HG02885 (cell line): ENCODE measurements at regions not wholly inside any gene's neighbourhood (a gene's known extent, or its start where the extent isn't known, plus 50 kb on each side); places are given as distances from the start of the nearest gene placed in this dataset.

ENCODE experiments used
- ATAC-seq: cut with Tn5 transposase; IDR thresholded peaks from one replicate; pipeline ENCODE4 v1.9.1; 2021; ENCODE audit warnings: mild to moderate bottlenecking; ENCODE audit not compliant: unreplicated experiment, poor library complexity

GRCh38 chr1:172751683-172752082, 92.8 kb downstream of the FASLG start:
- ATAC-seq: no peak

- ATAC-seq: no peak
Observed at GRCh38 chr1:172753964-172754363, 95.1 kb downstream of the FASLG start.

GRCh38 chr1:172754609-172755008, 95.7 kb downstream of the FASLG start:
- no peak for ATAC-seq

DNA sequence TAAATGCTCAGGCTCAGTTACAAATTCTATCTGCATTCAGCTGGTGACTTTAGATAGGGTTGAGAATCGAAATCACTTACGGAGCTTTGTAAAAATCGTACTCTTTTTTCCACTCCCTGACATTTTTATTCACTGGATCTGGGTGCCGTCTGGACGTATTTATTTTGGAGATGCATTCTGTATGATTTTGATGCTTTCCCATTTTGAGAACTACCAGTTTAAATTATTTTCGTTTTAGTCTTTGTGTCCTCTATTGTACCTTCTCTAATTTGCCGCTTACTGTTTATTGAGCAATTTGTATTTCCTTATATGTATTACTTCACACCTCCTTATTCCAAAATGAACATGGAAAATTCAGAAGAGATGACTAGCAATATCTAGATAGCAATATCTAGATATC, 96.2 kb downstream of the FASLG start:
- no peak for ATAC-seq

- ATAC-seq: no peak
Observed at GRCh38 chr1:172756024-172756423, 97.1 kb downstream of the FASLG start.

DNA sequence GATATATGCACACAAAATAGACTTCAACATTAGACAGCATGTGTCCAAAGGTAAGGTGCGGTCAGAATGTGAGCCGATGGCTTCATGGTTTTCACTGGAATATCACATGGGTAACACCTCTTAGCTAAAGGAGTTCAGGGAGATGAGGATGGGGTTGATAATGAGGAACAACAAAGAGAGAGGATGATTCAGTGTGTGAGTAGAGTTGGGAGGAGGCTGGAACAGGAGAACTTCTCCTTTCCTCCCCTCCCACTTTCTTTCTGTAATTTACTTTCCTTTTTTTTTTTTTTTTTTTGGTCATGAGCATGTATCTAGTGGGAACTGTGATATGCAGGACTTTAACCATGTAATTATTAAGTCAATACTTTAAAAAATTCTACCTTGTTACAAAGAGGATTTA, 99.4 kb downstream of the FASLG start:
- no peak for ATAC-seq

- ATAC-seq: no peak
Observed at GRCh38 chr1:172760121-172760520, 101.2 kb downstream of the FASLG start.

DNA sequence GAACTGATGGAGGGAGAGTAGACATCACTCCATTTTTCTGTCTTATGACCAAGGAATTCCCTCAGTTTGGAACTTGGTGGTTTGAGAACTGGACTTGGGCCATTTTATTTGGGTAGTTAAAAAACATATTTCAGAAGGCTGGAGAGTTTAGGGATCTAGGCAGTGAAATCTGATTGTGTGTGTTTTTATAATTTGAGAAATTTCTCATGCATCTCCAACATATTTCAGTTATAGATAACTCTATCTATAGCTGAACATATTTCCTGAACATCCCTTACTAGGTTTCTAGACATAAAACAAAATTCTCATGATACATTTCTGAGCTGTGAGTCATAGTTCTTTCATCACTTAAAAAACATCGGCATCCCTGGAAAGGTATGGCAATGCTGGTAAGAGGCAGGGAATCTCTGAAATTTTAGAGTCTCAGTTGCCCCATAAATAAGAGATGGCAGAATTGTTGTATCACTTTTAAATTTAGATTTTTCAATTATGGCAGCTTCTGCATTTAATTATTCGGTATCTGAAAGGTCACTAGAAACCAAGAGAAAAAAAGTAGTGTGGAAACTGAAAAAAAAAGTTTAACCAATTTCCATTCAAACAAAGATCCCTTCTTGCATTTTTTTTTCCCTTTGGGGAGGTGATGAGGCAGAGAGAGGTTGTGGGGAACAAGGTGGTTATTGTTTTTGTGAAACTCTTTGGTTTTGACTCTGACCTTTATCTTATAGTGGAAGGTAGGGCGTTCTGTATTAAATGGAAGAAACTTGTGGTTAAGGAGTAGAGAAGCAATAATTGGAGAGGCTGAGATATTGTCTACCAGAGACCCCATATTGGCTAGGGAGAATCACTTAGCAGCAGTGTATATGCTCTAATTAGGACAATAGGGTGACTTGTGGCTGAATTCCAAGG, 102.9 kb downstream of the FASLG start:
- no peak for ATAC-seq

DNA sequence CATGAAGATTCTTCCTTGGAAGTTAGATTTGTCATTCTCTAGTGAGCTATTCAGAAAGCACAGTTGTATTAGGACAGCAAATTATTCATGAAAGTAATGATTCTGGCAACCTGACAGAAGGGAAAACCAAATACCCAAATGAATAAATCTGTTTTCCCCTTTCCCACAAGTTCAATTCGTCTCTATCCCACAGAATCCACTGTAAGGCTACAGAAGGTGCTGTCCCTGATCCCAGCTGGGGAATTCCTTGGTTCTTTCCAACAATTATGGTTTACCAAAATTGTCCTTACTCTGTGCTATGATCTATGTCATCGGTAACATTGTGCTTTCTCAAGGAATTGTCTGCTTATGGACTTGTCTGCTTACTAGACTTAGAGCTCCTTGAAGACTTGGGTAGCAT, 104.2 kb downstream of the FASLG start:
- ATAC-seq: no peak

DNA sequence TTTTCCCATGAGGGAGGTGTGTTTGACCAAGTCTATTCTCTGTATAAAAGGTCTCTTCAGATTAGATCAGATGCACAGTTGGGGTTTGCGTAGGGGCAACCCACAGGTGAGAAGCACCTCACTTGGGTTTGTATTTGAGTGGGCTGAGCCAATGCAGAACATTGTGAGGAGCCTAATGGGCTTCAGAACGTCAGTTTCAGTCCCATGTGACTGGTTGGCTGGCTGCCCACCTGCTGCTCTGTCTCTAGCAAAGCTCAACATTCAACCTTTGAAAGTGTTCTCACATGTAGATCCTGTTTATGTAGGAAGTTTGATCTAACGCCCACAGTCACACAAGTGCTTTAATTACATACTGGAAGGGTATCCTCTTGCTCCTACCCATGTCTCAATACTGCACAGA, 105.5 kb downstream of the FASLG start:
- ATAC-seq: no peak

- ATAC-seq: no peak
Observed at GRCh38 chr1:172766462-172766861, 107.6 kb downstream of the FASLG start.

GRCh38 chr1:172770071-172770470, 111.2 kb downstream of the FASLG start:
- ATAC-seq: no peak

DNA sequence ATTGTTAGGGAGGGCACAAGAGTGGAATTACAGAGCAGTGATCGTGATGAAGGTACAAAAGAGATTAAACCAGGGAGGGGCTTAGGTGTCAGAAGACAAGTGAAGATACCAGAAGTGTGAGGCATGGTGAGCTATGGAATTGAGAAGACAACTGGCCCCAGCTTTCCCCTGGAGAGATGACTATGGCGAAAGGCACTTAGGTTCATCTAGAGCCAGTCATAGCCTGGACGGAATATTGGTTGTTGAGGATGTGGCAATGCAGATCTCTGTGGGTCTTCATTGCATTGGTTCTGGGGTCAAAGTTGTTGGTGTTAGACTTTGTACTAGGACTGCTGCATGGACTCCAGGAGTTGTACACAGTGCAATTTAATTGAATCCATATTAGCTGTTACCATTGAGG, 115.7 kb downstream of the FASLG start:
- no peak for ATAC-seq

DNA sequence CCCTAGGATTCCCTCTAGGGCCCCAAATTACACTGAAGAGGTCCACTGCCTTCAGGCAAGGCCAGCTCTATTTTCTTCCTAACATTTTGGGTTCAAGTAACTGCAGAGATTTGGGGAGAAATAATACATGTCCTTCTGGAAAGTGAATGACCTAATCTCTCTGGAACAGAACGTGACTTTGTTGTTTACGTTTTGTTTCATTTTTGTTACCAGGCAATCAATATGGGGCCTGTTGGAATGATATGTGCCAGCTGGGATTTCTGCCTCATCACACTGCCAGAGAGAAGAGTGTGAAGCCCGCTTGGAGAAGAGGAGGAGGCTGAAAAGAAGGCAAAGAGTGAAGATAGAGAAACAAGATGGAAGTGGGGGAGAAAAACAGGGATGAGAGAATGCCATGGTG, 116.7 kb downstream of the FASLG start:
- ATAC-seq: no peak

DNA sequence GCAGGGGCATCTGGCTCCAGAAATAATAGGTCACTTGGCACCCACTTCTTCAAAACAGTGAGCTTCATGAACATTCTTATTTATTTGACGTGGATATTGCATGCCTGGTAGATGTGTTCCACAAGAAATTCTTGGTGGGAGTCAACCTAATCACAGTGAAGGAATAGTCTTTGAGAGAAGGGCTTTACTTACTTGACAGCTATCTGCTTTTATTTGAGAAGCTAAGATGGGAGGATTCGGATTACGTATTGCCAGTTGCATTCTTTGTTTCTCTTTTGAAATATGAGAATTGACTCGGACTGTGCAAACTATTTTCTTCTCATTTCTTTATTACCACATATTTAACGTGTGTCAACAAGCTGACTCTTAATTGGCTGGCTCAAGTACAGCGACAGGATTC, 117.2 kb downstream of the FASLG start:
- ATAC-seq: no peak

DNA sequence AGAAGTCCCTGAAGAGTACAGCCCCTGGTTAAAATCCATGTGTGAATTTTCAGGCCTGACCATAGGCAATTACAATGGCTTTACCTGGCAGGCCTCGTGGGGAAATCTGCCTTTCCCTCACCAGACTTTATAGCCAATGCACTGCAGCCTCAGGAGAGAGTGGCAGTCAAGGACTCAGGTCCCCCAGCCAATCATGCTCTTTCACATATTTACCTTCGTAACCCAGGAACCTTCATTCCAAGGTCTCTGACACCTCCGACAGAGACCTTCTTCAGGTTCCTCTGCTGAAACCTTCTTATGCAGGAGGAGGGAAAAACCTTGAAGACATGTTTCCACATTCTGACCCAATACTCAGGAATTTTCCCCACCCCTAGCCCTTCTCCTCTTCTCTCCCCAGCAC, 118.9 kb downstream of the FASLG start:
- no peak for ATAC-seq

DNA sequence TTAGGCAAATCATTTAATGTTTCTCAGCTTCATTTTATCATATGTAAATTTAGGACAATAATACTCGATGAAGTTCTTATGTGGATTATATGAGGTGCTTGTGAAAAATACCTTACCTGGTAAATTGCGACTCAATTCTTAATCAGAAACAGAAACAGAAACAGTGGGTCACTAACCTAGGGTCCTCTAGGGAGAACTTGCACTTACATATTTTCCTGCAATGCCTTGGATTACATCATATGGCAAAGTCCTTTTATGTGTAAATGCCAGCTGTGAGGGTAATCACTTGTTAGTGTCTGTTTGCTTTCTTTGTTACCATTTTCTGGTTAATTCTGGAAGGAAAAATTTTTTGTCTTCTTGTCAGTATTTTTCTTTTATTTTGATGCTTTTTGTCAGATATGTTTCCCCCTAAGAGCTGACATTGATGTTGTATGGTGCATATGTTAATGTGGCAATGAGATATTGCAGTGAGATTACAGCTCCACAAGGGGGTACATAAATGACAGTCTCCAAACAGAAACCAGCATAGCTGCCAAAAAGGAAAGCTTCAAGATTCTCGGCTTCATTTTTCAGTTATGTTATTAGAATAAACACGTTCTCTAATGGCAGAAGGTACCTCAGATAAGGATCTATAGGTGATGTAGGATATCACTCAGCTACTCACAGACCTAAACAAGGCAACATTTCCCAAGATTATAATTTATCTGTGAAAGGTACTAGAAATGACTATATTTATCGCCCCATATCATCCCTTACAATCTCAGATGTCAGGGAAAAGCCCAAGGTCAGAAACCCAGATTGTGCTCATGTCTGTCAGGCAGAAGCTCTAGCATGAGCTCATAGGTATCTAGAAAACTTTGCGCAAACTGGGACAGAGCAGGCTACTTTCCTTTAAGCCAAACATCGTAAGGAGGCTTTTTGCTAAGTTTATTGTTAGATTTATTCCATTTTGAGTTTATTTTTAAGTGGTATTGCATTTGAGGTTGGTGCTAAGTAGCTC, 119.9 kb downstream of the FASLG start:
- peak; percentile 72 for ATAC-seq

DNA sequence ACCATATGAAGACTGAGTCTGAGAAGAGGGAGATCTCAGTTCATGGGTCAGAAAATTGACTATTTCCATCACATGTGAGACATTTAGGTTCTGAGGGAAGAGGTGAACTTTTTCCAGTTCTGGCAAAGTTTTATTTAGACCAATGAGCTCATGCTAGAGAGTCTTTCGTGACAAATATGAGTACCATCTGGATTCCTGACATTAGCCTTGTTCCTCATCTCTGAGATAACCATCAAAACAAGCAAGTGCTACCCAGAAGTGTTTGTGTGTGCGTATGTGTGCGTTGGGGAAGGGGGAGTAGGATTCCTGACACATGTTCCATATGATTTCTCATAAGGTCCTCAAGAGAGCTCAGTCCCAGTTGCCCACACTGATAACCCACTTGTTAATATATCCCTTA, 120.6 kb downstream of the FASLG start:
- no peak for ATAC-seq

GRCh38 chr1:172781513-172782140, 122.7 kb downstream of the FASLG start:
- ATAC-seq: peak; percentile 77

GRCh38 chr1:172789840-172790239, 130.9 kb downstream of the FASLG start:
- no peak for ATAC-seq

GRCh38 chr1:172790245-172790644, 131.3 kb downstream of the FASLG start:
- ATAC-seq: no peak
